Fibroblast of mammary gland (primary cell): ENCODE measurements at regions not wholly inside any gene's neighbourhood (a gene's known extent, or its start where the extent isn't known, plus 50 kb on each side); places are given as distances from the start of the nearest gene placed in this dataset.
A peak's percentile ranks its signal among the peaks of the same experiment; 100 is the strongest.
"Not testable (repeated sequence)": the region's sequence is repeated elsewhere in the genome, so short reads cannot be mapped to it uniquely, and the experiment has no call there.

Experiments used
- DNase-seq: peaks from one replicate; pipeline ENCODE4 v3.0.0-alpha.2; 2010; ENCODE audit warnings: low read depth
- H3K4me3 ChIP-seq: 2 replicates; pipeline ENCODE4 v1.5.1; 2011; ENCODE audit warnings: low read depth, mild to moderate bottlenecking, low read length, moderate library complexity; ENCODE audit not compliant: control insufficient read depth
- TF ChIP-seq, protein P1 (sequence below): conservative IDR thresholded peaks from 2 replicates; pipeline ENCODE4 v1.5.1; 2011; ENCODE audit warnings: low read depth, low read length, inconsistent platforms; ENCODE audit not compliant: control insufficient read depth, insufficient read depth

DNA sequence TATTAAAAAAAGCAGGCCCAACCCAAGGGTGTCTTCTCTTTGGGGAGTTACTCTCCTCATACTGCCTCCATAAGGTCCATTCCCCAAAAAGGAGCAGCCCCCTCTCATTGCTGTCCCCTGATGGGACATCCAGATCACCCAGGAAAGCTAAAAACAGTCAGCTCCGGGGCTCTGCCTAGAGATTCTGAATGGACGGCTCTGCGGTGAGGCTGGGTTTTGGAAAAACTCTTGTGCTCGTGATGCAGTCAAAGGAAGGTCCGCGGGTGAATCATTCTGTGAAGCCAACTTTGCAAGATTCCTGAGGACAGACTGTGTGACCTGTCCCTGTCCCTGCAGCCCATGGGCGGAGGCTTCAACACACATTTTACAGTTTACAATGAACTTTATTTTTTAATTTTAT, 351.5 kb downstream of the TYW1 start:
- no peak for DNase-seq
- H3K4me3 ChIP-seq: no peak overlapping the region
- TF ChIP-seq, protein P1, sequence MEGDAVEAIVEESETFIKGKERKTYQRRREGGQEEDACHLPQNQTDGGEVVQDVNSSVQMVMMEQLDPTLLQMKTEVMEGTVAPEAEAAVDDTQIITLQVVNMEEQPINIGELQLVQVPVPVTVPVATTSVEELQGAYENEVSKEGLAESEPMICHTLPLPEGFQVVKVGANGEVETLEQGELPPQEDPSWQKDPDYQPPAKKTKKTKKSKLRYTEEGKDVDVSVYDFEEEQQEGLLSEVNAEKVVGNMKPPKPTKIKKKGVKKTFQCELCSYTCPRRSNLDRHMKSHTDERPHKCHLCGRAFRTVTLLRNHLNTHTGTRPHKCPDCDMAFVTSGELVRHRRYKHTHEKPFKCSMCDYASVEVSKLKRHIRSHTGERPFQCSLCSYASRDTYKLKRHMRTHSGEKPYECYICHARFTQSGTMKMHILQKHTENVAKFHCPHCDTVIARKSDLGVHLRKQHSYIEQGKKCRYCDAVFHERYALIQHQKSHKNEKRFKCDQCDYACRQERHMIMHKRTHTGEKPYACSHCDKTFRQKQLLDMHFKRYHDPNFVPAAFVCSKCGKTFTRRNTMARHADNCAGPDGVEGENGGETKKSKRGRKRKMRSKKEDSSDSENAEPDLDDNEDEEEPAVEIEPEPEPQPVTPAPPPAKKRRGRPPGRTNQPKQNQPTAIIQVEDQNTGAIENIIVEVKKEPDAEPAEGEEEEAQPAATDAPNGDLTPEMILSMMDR: no peak

DNA sequence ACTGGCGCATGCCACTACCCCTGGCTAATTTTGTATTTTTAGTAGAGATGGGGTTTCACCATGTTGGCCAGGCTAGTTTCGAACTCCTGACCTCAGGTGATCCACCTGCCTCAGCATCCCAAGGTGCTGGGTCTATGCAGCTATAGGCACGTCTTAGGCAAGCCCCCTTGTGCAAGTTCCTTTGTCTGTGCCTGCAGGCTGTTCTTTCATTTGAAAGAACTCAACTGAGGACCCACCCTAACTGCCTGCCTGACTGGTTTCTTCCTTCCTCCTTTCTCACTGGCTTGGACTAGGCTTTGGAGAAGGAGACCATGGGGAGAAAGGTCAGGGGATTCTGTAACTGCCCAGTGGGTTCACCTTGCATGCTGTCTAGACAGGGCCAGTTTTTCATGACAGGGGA, 361.0 kb downstream of the TYW1 start:
- not testable (repeated sequence) for DNase-seq

GRCh38 chr7:67358316-67358715, 361.7 kb downstream of the TYW1 start:
- peak; percentile 11 for DNase-seq

More for the DNA sequence above, 361.0 kb downstream of the TYW1 start:
- H3K4me3 ChIP-seq: not testable (repeated sequence)

DNA sequence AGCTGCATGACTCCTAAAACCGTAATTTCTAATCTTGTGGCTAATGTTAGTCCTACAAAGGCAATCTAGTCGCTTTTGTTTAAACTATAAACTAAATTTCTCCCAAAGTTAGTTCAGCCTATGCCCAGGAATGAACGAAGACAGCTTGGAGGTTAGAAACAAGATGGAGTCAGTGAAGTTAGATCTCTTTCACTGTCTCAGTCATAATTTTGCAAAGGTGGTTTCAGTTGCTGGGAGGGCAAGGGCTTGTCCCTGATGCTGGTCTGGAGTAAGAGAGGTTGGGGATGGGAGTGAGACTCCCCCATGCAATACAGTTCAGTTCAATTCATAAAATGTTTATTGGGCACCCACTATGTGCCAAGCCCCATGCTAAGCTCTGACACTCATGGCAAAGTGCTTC, 362.1 kb downstream of the TYW1 start:
- not testable (repeated sequence) for DNase-seq, H3K4me3 ChIP-seq

More at GRCh38 chr7:67358316-67358715, 361.7 kb downstream of the TYW1 start:
- H3K4me3 ChIP-seq: not testable (repeated sequence)

DNA sequence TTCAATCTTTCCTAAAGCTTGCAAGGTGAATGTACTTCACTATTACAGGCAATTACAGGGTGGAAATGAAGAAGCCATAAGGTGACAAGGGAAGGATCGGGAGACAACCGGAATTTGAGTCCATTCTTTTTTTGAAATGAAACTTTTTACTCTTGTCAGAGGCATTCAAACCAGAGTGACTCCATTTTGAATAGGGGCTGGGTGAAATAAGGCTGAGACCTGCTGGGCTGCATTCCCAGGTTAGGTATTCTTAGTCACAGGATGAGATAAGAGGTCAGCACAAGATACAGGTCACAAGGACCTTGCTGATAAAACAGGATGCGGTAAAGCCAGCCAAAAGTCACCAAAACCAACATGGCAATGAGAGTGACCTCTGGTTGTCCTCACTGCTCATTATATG, 363.3 kb downstream of the TYW1 start:
- TF ChIP-seq, protein P1: no peak
- DNase-seq: no peak
- H3K4me3 ChIP-seq: no peak overlapping the region

DNA sequence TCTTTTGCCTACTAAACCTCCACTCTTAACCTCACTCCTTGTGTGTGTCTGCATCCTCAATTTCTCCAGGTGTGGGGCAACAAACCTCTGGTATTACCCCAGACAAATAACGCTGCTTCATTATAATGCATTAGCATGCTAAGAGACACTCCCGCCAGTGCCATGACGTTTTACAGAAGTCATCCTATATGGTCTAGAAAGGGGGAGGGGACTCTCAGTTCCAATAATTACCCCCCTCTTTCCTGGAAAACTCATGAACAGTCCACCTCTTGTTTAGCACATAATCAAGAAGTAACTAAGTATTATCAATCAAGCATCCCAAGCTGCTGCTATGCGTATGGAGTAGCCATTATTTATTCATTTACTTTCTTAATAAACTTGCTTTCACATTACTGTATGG, 364.5 kb downstream of the TYW1 start:
- TF ChIP-seq, protein P1: no peak
- DNase-seq: no peak
- no peak overlapping the region for H3K4me3 ChIP-seq

GRCh38 chr7:67364441-67365017, 367.9 kb downstream of the TYW1 start:
- no peak for DNase-seq
- TF ChIP-seq, protein P1: no peak

GRCh38 chr7:67371429-67372305, 375.0 kb downstream of the TYW1 start:
- no peak overlapping the region for H3K4me3 ChIP-seq
- DNase-seq: peak; percentile 67
- TF ChIP-seq, protein P1: peak; percentile 78

More at GRCh38 chr7:67364441-67365017, 367.9 kb downstream of the TYW1 start:
- no peak overlapping the region for H3K4me3 ChIP-seq

DNA sequence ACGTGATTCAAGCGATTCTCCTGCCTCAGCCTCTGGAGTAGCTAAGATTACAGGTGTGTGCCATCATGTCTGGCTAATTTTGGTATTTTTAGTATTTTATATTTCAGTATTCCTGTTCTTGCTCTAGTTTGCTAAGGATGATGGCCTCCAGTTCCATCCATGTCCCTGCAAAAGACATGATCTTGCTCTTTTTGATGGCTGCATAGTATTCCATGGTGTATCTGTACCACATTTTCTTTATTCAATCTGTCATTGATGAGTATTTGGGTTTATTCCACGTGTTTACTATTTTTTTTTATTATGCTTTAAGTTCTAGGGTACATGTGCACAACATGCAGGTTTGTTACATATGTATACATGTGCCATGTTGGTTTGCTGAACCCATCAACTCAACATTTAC, 376.8 kb downstream of the TYW1 start:
- not testable (repeated sequence) for DNase-seq, H3K4me3 ChIP-seq
